ENCODE measurements at regions not wholly inside any gene's neighbourhood (a gene's known extent, or its start where the extent isn't known, plus 50 kb on each side); places are given as distances from the start of the nearest gene placed in this dataset.

- DNase-seq: no peak
These were observed 346.8 kb upstream of the SATB1 start for GRCh38 chr3:18771931-18772330.

- no peak for DNase-seq
These were observed 345.7 kb upstream of the SATB1 start for GRCh38 chr3:18770800-18771199.

DNA sequence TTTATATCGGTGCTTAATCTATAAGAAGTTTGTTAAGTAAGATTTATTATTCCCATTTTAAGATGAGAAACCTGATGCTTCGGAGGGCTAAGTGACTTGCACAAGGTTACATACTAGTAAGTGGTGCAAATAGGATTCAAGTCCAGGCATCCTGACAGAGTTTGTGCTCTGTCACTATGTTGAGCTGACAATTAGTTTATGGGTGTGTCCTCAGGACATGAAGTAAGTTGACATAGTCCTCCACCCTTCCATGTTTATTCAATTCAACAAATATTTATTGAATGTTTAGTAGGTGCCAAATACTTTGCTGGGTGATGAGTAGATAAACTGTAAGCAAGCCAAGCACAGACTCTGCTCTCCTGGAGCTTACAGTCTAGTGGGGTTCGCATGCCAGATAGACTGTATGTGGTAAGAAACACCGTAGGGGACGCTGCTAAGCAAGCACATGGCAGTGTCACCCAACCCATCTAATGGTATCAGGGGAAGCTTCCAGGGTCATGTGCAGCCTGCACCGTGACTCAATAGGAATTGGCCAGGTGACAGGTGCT lies 342.7 kb upstream of the SATB1 start:
- no peak for DNase-seq

DNA sequence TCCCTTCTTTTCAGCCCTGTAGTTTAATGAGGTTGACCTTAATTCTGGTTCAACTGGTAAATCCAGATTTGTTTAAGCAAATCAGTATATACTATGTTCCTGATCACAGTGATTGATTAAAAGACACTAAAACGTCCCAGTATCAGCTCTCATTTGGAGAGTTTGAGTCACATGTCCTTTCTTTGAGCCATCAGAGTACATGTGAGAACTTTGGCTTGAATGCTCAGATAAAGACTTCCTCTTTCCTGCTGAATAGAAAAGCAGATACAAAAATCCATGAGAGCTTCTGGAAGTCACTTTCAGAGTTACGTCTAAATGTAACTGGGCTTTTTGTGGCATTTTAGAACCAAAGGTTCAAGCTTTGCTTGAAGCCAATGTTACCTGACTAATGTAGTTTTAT lies 341.8 kb upstream of the SATB1 start:
- DNase-seq: no peak

DNA sequence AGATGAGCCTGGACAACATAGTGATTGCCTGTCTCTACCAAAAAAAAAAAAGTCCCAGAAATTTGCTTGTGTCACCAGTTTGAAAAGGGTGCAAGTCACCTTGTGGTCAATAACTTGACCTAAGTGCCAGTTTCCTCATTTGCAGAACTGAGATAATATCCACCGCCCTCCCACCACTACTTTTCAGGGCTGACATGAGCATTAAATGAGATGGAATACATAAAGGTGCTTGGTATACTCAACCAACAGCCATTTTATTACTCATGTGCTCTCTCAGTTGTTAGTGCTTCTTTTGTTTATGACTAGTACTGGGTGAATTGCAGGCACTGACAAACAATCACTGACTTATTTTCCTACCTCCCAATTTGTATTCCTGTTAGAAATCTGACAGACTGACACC lies 340.5 kb upstream of the SATB1 start:
- DNase-seq: no peak

GRCh38 chr3:18765161-18765560 lies 340.0 kb upstream of the SATB1 start:
- DNase-seq: no peak

DNA sequence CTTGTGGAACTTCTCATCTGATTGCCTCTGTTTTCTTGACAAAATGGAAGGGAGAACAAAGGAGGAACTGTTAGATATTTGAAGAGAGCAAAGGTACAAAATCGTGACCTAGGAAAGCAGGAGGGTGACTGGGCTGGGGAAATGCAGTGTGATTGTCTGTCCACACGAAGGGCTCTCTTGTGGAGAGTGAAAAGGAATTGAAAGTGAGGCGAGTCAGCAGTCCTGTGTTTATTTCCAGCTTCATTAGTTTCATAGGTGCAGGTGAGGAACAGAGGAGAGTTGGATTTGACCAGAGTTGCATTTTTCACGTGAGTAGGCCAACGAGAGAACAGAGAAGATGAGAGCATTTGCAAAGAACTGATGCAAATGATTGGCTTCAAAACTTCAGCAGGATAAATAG lies 336.4 kb upstream of the SATB1 start:
- DNase-seq: no peak

DNA sequence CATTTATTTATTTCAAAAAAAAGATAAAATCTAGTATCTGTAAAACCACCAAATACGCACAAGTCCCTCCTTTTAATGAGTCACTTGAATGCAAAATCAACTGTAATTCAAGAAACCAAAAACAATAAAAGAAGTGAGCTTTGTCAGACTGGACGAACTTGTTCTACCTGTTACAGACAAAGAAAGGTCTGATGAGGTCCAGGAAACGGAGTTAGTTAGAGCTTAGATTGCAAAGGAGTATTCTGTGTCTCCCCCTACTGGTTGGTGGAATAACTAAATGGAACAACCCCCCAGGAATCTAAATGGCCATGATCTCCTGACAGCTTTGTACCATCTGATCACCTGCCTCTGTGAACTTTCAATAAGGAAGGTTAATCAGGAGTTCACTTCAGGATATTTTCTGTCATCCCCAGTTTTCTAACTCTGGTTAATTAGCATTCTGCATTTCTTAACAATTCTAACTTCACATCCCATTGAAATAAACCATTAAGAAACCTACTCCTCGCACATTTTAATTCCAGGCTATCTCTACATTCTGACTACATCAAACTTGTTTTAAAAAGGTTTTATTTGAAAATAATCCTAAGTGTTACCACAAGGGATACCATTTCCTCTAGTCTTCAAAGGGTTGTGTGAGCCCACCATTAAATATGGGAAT lies 333.0 kb upstream of the SATB1 start:
- DNase-seq: peak; percentile 77

DNA sequence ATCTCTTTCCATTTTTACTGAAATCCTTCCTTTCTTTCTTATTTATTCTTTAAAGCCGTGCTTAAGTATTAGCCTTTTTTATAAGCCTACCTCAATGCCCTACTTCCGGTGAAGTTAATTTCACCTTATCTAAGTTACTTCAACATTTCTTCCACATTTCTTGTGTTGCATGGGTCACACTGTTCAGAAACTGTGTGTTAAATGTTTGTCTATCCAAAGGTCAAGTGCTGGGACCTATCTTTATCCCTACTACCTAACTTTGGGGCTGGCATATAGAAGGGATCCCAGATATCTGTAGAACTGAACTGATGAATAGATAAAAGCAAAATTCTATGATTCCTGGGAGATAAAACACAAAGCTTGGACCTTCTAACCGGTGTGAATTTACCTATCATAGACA lies 332.3 kb upstream of the SATB1 start:
- DNase-seq: no peak

- DNase-seq: no peak
These were observed 327.3 kb upstream of the SATB1 start for GRCh38 chr3:18752273-18752934.

DNA sequence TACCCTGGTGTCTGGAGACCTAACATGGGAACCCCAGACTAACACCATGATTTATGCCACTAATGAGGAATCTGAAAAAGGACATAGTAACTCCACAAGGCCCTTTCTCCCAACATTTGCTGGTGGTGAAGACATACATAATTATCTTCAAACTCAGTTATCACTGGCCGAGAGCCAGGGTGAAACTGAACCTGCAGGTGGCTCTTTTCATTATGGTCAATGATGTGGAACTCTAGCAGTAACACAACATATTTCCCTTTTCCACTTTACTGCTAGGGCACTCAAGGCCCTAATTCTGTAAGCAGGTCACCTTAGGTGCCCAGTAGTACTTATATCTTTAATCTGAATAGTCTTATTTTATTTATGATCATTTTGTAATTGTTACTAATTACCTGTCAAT lies 326.4 kb upstream of the SATB1 start:
- DNase-seq: peak; percentile 77

- no peak for DNase-seq
These were observed 322.2 kb upstream of the SATB1 start for GRCh38 chr3:18747383-18747782.

- DNase-seq: no peak
These were observed 320.3 kb upstream of the SATB1 start for GRCh38 chr3:18745472-18745871.

GRCh38 chr3:18744472-18744871 lies 319.3 kb upstream of the SATB1 start:
- DNase-seq: no peak

GRCh38 chr3:18743761-18744160 lies 318.6 kb upstream of the SATB1 start:
- DNase-seq: no peak

DNA sequence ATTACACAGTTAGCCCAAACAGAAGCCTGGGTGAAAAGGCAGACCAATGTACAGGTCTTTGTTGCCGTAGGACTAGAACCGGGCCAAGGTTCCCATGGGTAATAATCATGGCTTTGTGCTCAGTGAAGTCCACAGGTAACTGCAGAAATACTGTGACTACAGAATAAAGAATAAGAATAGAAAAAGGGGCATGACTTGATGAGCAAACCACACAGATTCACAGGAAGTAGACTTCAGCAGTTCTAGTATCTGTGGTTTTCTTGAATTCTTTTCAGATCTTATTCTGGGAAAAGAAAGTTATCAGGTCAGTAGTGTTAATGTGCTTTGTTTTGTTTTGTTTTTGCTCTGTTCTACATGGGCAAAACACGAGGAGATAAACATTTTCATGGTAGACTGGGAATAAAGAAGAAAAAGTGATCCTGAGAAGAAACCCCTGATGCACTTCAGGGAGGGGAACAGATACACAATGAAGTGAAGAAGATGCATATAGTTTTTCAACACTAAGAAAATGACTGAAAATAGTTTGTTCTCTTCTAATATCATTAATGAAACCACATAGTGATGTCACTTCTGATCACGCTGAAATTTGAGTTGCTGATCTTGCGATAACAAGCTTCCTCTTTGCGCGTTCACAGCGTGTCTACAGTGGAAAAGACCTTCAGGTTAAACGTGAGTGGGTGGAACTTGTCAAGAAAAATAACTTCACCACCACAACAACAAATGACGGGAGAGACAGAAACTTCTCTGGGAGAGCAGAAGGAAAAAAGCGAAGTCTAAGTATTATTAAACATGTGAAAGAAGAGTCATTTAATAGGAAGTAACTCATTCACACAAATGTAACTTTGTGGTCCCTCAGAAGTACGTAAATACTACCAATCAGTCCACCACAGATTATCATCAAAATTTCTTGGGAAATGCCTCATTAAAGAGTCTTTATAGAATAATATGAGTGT lies 315.8 kb upstream of the SATB1 start:
- no peak for DNase-seq

GRCh38 chr3:18739099-18739433 lies 313.9 kb upstream of the SATB1 start:
- DNase-seq: no peak

- DNase-seq: no peak
These were observed 313.4 kb upstream of the SATB1 start for GRCh38 chr3:18738393-18739098.

GRCh38 chr3:18735005-18735404 lies 309.9 kb upstream of the SATB1 start:
- no peak for DNase-seq

GRCh38 chr3:18734309-18734708 lies 309.2 kb upstream of the SATB1 start:
- DNase-seq: no peak

DNA sequence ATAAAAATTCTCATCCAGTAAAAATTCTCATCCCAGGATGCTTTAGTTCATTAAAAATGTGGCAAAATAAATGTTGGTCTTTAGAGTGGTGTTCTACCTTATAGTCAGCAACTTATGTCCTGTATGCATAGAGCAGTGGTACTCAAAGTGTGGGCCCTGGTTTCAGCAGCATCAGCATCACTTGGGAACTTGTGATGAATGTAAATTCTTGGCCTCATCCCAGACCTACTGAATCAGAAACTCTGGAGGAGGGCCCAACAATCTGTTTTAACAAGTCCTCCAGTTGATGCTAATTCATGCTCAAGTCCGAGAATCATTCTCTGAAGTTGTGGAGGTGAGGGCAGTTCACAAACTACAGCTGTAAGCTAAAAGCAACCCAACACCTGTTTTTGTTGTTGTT lies 307.3 kb upstream of the SATB1 start:
- DNase-seq: no peak

DNA sequence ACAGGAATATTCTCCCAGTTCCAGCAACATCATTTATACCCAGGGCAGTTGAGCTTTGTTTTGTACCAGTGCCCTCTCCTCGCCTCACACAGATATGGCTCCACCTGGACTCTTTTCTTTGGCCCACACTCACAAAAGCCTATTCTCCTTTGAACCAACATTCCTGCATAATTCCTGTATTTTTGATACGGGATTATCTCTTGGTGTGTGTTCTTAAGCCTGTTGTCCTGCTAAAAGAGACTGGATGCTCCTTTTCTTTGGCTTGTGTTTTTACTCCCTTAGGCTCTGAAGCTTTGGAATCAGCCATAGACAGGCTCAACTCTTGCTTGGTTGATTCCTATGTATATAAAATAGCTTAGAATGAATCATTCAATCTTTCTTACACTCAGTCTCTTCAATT lies 305.4 kb upstream of the SATB1 start:
- DNase-seq: no peak

DNA sequence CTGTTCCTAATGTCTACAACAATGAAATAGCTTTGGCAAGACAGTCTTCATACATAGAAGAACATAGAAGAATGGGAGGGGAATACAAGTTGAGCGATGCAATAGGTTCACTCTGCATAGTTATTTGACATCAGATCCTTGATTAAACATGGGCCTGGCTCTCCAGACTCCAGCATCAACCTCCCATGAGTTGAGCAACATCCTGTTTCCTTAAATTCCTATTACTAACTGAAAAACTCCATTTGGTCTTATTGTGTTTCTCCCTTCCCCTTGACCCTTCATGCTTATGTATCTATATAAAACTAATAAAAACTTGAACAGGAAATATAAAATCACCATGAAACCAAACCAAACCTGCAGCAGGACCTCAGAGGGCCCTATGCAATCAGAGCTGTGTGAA lies 304.5 kb upstream of the SATB1 start:
- DNase-seq: no peak
